ENCODE measurements at regions not wholly inside any gene's neighbourhood (a gene's known extent, or its start where the extent isn't known, plus 50 kb on each side); places are given as distances from the start of the nearest gene placed in this dataset.
"Not testable (repeated sequence)": the region's sequence is repeated elsewhere in the genome, so short reads cannot be mapped to it uniquely, and the experiment has no call there.

- no peak for DNase-seq (ENCODE audit: low spot score)
Observed at GRCh38 chr12:68422956-68423574, 90.9 kb upstream of the MDM1 start.

- no peak for DNase-seq (ENCODE audit: low spot score)
Observed at GRCh38 chr12:68425998-68426397, 93.8 kb upstream of the MDM1 start.

DNA sequence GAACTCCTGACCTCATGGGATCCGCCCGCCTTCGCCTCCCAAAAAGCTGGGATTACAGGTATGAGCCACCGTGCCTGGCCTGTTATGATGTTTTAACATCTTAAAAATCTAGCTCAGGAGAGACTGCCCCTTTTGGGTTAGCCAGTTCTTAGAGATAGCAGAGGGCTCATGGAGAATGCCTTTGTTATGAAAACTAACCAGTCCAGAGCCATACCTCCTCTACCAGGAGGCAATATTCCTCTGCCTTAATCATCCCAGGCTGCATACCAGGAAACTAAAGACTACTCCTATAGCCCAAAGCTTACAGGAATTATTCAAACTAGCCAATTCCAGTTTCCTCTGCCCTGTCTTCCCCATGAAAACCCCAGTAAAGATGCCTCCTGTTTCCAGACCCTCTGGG lies 96.0 kb upstream of the MDM1 start:
- no peak for DNase-seq (ENCODE audit: low spot score)

- no peak for DNase-seq (ENCODE audit: low spot score)
Observed at GRCh38 chr12:68428724-68429501, 96.8 kb upstream of the MDM1 start.

GRCh38 chr12:68429696-68430095 lies 97.5 kb upstream of the MDM1 start:
- no peak for DNase-seq (ENCODE audit: low spot score)

DNA sequence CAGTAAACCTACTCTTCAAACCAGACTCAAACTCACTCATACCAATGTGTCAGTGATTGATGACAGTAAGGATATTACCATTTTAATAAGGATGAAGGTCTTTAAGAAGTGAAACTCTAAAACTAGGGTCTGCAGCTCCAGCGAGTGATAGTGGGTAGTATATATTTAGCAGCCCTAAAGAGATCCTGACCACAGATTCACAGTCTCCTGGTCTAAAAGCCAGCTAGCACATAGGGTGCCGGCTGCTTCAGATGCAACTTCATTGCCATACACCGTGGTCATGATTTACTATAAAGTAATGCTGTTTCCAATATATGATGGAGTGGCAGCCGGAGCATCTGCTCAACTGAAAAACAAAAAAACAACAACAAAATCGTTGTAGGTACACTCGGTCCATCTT lies 99.6 kb upstream of the MDM1 start:
- no peak for DNase-seq (ENCODE audit: low spot score)

GRCh38 chr12:68432622-68433021 lies 100.5 kb upstream of the MDM1 start:
- no peak for DNase-seq (ENCODE audit: low spot score)

DNA sequence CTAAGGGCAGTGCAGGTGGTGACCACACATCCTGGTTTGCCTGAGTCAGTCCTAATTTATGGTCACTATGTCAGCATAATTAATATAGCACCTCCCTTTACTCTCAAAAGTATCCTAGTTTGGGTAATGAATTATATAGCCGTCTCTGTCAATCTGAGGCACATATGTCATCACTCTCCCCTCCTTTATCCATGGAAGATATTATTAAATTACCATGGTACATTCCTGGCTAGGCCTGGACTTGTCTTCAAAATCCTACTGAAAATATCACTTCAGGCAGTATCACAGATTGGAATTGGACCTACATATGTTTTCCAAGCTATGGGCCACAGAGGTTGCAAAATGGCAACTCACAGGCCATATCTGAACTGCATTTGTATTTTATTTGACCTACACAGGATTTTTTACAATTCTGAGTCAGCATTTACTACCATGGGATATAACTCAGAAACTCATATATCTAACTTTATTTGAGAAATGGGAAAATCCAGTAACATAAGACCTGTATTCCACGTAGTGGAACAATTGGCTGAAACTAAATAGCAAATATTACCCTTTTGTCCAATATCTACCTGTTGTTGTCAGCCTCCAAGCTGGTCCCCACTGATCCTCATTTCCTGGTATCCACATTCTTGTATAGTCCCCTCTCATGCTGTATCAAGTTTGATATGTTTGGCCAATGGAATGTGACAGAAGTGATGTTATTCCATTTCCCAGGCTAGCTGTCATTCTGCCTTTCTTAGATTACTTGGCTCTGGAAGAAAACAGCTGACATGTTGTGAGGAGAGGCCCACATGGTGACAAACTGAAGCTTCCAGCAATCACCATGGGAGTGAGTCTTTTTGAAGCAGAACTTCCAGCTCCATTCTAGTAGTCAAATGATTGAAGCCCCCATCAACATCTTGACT lies 102.5 kb upstream of the MDM1 start:
- no peak for DNase-seq (ENCODE audit: low spot score)

GRCh38 chr12:68435299-68435637 lies 103.1 kb upstream of the MDM1 start:
- DNase-seq (ENCODE audit: low spot score) = no peak

DNA sequence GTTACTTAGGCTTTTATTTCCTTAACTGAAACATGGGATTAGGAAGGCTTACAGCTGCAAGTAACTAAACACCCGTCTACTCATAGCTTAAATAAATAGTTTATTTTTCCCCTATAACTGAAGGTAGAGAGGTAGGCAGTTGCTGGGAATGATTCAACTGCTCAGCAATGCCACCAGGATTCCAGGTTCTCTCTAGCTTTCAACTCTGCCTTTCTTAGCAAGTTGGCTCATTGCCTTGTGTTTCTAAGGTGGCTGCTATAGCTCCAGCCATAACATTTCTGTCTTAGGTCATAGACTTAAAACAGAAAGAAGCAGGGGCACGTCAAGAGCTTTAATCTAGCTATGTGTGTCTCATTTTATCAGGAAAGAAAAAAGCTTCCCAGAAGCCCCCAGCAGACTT lies 103.7 kb upstream of the MDM1 start:
- DNase-seq (ENCODE audit: low spot score) = no peak

- DNase-seq (ENCODE audit: low spot score) = no peak
Observed at GRCh38 chr12:68438601-68439000, 106.4 kb upstream of the MDM1 start.

GRCh38 chr12:68439368-68440045 lies 107.3 kb upstream of the MDM1 start:
- no peak for DNase-seq (ENCODE audit: low spot score)

DNA sequence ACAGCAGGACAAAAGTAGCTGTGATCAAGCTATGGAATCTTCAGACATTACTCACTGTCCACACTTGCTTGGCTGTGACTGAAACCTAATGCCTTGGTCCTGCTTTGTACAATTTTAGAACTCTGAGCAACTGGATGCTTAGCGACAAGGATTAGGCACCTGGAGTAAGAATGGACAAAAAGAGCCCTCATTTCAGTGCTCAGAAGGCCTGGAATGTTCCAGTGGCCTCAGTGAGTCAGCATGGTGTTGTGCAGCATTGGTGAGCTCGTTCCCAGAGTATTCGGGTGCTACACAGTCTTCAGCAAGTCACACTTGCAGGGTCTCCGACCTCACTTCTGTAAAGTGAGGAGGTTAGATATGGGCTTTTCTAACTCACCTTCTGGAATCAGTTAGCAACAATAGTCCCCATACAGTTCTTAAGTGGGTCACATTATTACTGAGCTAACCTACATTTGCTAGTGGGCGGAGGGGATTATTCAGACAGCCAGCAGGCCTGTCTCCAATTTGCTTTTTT lies 108.0 kb upstream of the MDM1 start:
- DNase-seq (ENCODE audit: low spot score) = no peak

DNA sequence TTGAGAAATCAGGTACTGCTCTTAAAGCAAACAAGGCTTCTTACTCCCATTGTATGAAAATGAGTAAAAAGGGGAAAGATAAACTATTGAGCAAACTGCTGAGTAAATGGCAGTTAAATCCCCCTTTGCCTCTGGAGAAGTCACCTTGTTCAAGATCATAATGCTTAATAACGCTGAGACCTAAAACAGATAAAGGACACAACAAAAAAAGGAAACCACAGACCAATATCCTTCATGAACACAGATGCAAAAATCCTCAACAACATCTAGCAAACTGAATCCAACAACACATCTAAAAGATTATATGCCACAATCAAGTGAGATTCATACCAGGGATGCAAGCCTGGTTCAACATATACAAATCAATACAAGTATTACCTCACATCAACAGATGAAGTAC lies 109.0 kb upstream of the MDM1 start:
- no peak for DNase-seq (ENCODE audit: low spot score)

DNA sequence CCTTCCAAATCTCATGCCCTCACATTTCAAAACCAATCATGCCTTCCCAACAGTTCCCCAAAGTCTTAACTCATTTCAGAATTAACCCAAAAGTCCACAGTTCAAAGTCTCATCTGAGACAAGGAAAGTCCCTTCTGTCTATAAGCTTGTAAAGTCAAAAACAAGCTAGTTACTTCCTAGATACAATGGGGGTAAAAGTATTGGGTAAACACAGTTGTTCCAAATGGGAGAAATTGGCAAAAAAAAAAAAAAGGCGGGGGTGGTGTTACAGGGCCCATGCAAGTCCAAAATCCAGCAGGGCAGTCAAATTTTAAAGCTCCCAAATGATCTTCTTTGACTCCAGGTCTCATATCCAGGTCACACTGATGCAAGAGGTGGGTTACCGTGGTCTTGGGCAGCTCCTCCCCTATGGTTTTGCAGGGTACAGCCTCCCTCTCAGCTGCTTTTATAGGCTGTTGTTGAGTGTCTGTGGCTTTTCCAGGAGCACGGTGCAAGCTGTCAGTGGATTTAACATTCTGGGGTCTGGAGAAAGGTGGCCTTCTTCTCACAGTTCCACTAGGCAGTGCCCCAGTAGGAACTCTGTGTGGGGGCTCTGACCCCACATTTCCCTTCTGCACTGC lies 110.3 kb upstream of the MDM1 start:
- DNase-seq (ENCODE audit: low spot score) = not testable (repeated sequence)

DNA sequence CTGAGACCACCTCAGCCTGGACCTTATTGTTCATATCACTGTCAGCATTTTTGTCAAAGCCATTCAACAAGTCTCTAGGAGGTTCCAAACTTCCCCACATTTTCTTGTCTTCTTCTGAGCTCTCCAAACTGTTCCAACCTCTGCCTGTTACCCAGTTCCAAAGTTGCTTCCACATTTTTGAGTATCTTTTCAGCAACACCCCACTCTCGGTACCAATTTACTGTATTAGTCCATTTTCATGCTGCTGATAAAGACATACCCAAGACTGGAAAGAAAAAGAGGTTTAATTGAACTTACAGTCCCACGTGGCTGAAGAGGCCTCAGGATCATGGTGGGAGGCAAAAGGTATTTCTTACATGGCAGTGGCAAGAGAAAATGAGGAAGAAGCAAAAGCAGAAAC lies 111.5 kb upstream of the MDM1 start:
- DNase-seq (ENCODE audit: low spot score) = not testable (repeated sequence)

- no peak for DNase-seq (ENCODE audit: low spot score)
Observed at GRCh38 chr12:68445824-68446223, 113.7 kb upstream of the MDM1 start.

GRCh38 chr12:68446384-68446783 lies 114.2 kb upstream of the MDM1 start:
- DNase-seq (ENCODE audit: low spot score) = no peak

DNA sequence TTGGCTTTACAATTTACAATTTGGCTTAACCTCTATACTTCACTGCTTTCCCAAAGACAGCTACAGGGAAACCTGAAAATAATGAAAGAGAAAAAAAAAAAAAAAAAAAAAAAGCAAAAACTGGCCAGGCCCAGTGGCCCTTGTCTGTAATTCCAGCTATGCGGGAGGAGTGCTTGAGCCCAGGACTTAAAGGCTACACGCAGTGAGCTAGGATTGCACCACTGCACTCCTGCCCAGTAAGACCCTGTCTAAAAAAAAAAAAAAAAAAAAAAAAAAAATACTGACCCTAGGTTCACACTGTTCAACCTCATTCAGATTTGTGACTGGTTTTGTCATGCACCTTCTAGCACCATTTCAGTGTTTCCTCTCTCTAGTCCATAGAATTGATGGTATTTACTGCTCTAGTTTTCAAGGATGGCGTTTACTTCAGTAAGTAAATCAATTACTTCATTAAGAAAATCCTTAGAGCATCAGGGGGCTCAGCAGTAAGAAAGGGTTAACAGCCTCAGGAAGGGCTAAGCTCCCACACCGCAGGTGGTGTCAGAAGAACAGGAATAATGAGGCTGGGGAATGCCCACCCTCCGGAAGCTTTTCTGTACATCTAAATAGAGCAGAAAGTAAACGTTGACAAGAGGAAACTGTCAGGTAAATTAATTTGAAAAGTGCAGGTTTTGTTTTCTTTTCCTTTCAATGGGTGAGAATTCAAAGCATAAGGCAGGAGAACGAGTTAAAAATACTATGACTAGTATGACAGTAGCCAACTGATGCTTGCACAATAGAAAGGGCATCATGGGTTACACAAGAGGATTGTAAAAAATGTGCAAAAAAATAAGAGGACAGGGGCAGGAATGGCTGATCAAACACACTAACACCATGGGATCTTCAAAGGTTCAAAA lies 115.0 kb upstream of the MDM1 start:
- DNase-seq (ENCODE audit: low spot score) = no peak

DNA sequence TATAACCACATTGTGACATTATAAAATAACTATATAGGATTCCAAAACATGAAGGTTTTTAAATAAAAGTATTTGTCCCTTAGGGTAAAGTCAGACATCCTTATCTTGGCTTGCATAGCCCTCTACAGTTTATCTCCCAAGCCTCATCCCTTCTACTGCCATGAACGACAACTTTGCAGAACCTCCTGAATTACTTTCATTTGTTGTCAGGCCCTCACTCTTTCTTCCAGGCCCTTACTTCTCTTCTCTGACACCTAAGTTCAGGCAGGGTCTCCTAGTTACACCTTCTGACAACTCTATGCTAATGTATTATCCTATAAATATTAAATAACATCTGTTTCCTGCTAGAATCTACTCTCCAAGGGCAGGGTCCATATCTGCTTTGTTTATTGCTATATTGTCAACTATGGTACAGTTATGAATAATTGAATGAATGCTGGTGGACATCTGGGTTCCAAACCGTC lies 115.7 kb upstream of the MDM1 start:
- no peak for DNase-seq (ENCODE audit: low spot score)

DNA sequence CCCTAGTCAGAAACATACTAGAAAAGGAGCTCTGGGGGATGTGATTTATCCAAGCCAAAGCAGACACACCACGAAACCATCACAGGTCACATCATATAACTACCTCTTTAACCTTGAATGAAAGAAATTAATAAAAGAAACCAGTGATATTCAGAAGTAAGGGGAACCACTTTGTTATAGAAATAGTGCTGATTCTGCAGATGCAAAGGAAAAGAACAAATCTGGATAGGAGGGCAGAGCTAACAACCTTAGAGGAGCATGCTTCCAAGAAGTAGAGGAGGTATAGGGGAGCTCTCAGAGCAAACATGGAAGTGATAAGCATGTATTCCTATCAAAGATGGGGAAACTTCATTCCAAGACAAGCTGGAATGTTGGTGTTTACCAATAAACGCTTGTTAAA lies 117.0 kb upstream of the MDM1 start:
- no peak for DNase-seq (ENCODE audit: low spot score)
